ENCODE measurements at regions not wholly inside any gene's neighbourhood (a gene's known extent, or its start where the extent isn't known, plus 50 kb on each side); places are given as distances from the start of the nearest gene placed in this dataset.
"Not testable (repeated sequence)": the region's sequence is repeated elsewhere in the genome, so short reads cannot be mapped to it uniquely, and the experiment has no call there.

DNA sequence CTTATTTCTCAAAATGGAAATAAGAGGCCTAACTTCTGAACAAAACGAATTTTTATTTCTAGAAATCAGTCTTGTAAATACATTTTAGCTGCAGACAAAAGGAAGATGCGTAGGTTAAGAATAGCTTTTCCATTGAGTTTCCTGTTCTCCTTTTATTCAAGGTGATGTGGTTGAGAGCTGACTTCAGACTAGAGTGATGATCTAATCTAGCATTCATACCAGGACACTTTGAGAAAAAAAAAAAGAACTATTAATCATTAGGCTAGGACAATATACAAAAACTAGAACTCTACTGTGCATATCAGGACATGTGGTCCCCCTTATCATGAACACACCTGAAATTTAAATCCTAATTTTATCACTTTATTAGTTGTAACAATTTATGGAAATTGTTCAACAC is 884.5 kb upstream of the EPHA5 start:
- ATAC-seq (no peak), DNase-seq (no peak)

DNA sequence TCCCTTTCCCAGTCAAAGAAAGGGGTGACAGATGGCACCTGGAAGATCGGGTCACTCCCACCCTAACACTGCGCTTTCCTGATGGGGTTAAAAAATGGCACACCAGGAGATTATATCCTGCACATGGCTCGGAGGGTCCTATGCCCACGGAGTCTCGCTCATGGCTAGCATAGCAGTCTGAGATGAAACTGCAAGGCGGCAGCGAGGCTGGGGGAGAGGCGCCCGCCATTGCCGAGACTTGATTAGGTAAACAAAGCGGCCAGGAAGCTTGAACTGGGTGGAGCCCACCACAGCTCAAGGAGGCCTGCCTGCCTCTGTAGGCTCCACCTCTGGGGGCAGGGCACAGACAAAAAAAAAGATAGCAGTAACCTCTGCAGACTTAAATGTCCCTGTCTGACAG is 875.0 kb upstream of the EPHA5 start:
- ATAC-seq, DNase-seq: not testable (repeated sequence)

DNA sequence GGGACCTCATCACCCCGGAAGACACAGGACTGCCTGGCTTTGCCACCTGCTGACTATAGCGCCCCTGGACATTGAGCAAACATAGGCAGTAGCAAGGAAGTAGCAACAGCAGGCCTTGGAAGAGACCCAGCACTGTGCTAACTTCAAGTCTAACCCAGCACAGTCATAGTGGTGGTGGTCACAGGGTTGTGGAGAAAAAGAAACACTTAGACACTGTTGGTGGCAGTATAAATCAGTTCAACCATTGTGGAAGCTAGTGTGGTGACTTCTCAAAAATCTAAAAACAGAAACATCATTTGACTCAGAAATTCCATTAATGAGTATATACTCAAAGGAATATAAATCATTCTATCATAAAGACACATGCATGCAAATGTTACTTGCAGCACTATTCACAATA is 874.0 kb upstream of the EPHA5 start:
- DNase-seq (no peak), ATAC-seq (no peak)

GRCh38 chr4:66539745-66540144 is 869.5 kb upstream of the EPHA5 start:
- no peak for DNase-seq
- ATAC-seq = no peak

DNA sequence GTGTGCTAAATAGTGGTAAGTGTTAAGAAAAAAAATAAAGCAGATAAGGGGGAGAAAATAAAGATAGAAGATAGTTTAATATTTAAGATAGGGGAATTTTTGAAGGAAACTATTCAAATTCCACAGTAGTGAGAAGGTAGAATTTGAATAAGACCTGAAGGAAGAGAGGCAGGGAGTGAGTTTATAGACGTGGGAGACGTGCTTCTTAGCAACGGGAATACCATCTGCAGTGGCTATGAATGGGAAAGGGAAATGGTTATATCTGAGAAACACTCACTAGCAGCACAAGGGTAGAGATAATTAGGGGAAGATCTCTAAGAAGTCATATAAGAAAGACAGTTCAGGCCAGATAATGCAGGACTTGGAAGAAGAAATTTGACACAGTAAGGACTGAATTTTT is 854.5 kb upstream of the EPHA5 start:
- DNase-seq (no peak), ATAC-seq (no peak)

DNA sequence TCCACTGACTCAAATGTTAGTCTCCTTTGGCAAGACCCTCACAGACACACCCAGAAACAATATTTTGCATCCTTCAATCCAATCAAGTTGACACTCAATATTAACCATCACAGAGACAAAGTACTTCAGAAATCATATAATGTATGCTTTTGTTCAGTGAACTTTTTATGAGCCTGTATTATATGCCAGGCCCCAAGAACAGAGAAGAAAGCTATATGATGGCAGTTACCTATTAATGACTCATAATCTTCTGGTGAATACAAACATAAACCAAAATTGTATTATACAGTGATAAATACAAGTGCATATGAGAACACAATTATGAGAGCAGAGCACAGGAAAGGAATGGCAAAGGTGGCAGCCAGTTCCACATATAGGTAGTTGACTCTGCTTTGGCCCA is 852.0 kb upstream of the EPHA5 start:
- no peak for DNase-seq
- ATAC-seq = no peak

GRCh38 chr4:66516940-66517339 is 846.7 kb upstream of the EPHA5 start:
- DNase-seq (no peak), ATAC-seq (no peak)

DNA sequence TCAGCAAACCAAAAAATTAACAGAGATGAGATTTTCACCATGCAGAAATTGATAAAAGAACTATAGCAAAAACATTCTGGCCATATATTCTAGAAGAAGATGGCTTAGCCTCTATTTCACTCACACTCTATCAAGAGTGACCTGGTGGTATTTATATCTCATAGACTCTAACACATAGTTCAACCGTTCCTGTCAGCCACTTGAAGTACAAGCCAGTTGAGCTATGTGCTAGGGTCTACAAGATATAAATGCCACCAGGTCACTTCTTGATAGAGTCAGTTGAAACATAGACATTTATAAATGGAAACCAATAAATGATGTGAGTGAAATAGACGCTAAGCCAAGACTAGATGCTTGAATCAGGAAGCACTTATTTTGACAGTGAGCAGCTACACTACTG is 836.7 kb upstream of the EPHA5 start:
- ATAC-seq (no peak), DNase-seq (no peak)

DNA sequence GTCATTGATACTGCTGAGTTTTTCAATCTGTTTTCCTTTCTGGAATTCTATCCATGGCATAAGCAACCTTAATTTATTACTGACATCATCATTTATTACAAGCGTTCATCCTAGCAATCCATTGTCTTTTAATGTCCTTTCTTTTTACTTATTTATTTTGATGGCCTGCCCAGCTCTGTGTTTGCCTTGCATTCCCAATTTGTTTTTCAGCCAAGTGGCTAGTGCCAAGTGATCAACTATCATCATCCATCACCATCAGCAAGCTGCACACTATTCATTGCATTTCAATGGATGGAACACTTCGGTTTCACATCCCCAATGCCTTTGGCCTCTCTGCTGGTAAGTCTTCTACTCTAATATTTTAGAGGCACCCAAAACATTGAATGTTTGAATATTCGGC is 831.7 kb upstream of the EPHA5 start:
- ATAC-seq = no peak
- DNase-seq = no peak

DNA sequence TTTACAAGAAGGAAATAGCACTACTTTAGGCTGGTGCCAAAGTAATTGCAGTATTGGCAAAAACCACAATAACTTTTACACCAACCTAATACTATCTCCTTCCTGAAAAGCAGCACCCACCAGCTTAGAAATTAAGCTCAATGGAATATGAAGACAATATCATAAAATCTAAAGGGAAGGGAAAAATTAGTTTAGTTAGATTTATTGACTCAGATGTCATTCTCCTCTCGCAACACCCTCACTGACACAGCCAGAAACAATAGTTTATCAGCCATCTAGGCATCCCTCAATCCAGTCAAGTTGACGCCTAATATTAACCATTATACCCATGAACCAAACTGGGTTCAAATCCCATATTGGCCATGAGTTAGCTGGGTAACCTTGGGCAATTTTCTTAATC is 820.4 kb upstream of the EPHA5 start:
- no peak for ATAC-seq
- DNase-seq = no peak

DNA sequence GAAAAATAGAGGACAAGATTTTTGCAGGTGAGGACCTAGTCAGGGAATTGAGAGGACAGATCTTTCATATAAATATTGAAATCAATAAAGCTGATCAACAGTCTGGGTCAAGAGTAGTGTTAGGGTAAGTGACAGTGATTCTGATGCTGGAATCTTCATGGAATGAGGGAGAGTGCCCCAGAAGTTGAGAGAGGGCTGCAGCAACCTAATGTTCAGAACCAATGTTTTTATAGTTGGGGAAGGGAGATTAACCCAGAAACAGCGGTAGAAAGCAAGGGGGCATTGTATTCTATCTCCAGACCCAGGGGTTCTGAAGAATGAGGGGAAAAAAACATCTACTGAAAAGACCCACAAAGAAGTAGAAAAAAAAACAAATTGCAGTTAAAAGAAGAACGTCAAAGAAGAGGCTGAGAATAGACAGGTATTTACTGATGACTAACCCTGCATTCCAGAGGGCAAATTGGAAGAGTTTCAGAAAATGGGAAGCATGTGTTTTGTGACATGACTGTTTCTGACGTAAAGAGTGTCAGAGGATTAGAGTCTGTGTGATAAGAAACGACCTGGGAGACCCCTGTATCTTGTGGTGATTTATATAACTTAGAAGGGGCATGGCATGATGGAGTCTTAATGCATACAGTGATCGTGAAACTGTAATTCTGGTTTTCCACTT is 819.6 kb upstream of the EPHA5 start:
- DNase-seq = no peak
- ATAC-seq = no peak

DNA sequence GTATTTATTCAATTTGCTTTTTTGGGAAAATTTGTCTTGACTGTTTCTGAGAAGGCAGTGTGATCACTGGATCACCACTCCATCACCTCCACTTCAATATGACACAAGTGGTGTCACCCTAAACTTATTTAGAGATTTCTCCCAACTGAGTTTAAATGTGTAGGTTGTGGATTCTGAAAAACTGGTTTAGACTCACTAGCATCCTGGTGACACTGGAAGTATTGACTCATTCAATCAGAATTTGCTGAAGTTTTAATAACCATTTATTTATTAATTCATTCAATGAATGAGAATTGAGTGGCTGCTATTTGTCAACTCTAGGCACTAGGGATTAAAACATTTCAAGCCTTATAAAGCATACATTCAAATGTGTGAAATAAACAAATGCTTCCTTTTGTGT is 819.1 kb upstream of the EPHA5 start:
- DNase-seq (no peak), ATAC-seq (no peak)

- DNase-seq (no peak), ATAC-seq (no peak)
Measured at GRCh38 chr4:66486068-66486467, 815.8 kb upstream of the EPHA5 start.

GRCh38 chr4:66482186-66482585 is 811.9 kb upstream of the EPHA5 start:
- DNase-seq (no peak), ATAC-seq (no peak)

- ATAC-seq (no peak), DNase-seq (no peak)
Measured at GRCh38 chr4:66475596-66475995, 805.3 kb upstream of the EPHA5 start.

DNA sequence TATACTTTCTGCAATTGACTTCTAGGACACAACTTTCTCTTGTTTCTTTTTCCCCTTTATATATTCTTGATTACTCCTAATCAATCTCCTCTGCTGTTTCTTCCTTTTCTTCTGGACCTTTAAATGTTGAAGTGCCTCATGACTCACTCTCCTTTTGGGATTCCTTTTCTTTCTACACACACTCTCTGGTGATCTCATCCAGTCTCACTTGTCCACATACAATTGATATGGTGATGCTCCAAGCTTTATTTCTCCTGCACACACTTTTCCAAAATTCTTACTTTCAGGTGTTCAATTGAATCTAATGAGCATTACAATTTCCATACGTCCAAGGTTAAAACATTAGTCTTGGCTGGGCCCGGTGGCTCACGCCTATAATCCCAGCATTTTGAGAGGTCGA is 794.8 kb upstream of the EPHA5 start:
- no peak for ATAC-seq
- DNase-seq = no peak

DNA sequence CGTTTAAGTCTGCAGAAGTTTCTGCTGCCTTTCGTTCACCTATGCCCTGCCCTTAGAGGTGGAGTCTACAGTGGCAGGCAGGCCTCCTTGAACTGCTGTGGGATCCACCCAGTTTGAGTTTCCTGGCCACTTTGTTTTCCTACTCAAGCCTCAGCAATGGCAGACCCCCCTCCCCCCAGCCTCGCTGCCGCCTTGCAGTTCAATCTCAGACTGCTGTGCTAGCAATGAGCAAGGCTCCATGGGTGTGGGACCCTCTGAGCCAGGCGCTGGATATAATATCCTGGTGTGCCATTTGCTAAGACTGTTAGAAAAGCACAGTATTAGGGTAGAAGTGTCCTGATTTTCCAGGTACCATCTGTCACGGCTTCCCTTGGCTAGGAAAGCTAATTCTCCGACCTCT is 792.6 kb upstream of the EPHA5 start:
- not testable (repeated sequence) for ATAC-seq, DNase-seq

DNA sequence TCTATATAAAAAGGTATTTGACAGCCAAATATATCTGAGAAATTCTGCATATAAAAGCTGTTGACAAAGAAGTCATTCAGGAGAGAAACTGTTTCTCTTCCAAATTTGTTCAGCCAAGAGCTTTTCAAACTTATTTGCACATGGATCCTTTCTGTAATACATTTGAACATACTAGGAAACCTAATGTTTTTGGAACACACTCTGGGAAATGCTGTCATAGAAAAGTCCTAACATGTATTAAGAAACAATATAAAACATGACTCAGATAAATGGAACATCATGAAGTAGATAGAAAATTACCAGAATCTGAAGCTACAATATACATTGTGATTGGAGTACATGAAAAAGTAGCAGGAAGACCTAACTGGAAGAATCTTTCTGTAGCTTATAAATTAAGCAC is 781.5 kb upstream of the EPHA5 start:
- no peak for DNase-seq
- ATAC-seq = no peak

GRCh38 chr4:66443008-66443407 is 772.7 kb upstream of the EPHA5 start:
- ATAC-seq (no peak), DNase-seq (no peak)

- no peak for ATAC-seq
Measured at GRCh38 chr4:66439508-66439907, 769.2 kb upstream of the EPHA5 start.

DNA sequence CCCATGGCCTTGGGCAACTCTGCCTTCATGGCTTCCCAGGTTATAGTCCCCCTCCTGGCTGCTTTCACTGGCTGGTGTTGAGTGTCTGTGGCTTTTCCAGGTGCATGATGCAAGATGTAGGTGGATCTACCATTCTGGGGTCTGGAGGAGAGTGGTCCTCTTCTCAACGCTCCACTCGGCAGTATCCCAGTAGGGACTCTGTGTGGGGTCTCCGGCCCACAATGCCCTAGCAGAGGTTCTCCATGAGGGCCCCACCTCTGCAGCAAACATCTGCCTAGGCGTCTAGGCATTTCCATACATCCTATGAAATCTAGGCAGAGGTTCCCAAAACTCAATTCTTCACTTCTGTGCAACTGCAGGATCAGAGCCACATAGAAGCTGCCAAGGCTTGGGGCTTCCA is 763.4 kb upstream of the EPHA5 start:
- DNase-seq = no peak
- ATAC-seq = no peak

More at GRCh38 chr4:66439508-66439907, 769.2 kb upstream of the EPHA5 start:
- no peak for DNase-seq

- DNase-seq = no peak
Measured at GRCh38 chr4:66430856-66431255, 760.6 kb upstream of the EPHA5 start.

DNA sequence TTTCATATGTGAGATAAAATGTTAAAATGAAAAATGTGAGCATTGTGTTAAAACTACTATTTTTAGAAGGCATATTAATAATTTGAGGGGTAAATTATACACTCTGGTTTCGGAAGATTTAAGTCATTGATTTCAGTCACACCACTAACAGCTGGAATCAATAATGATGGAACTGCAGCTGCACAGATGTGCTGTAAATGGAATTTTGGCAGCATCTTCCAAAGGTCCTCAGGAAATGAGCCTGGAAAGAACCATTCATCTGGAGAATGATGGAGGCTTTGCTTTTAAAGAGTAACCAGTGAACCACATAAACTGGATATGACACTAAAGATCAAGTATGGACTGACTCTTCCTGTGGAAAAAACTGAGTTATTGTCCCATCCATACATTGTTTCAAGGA is 759.0 kb upstream of the EPHA5 start:
- ATAC-seq (no peak), DNase-seq (no peak)

More at GRCh38 chr4:66430856-66431255, 760.6 kb upstream of the EPHA5 start:
- no peak for ATAC-seq

- DNase-seq = no peak
- no peak for ATAC-seq
Measured at GRCh38 chr4:66416425-66416824, 746.1 kb upstream of the EPHA5 start.

DNA sequence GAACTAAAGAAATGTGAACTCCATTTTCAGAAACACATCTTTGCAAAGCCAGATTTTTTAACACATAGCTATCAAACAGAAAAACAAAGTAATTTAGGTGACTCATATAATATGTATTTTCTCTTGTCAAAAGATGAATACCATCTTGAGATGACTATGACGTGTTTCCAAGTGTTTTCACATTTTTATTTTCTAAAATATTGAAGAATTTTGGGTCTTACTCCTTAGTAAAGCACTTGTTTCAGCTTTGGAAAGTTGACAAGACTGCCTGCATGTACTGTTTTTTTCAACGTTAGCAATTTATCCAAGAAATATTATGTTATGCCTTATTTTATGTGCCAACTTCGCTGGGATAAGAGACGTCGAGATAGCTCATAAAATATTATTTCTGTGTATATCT is 733.9 kb upstream of the EPHA5 start:
- DNase-seq (no peak), ATAC-seq (no peak)
